Endodermal cell (in vitro differentiated cells): ENCODE measurements at regions not wholly inside any gene's neighbourhood (a gene's known extent, or its start where the extent isn't known, plus 50 kb on each side); places are given as distances from the start of the nearest gene placed in this dataset.

Experiments
- DNase-seq: peaks from one replicate; pipeline ENCODE4 v3.0.0-alpha.2; 2017
- H3K27ac ChIP-seq: 2 replicates; pipeline ENCODE4 v1.5.1; 2013; ENCODE audit warnings: mild to moderate bottlenecking, low read depth, low read length, moderate library complexity
- H3K27me3 ChIP-seq: 2 replicates; pipeline ENCODE4 v1.6.1; 2013; ENCODE audit warnings: mild to moderate bottlenecking, low read length, moderate library complexity; ENCODE audit not compliant: insufficient read depth, control insufficient read depth, poor library complexity, severe bottlenecking
- H3K36me3 ChIP-seq: 2 replicates; pipeline ENCODE4 v1.7.0; 2013; ENCODE audit warnings: mild to moderate bottlenecking, low read length, moderate library complexity; ENCODE audit not compliant: control insufficient read depth, insufficient read depth
- H3K4me1 ChIP-seq: one replicate; pipeline ENCODE4 v1.7.0; 2013; ENCODE audit warnings: low read length; ENCODE audit not compliant: control insufficient read depth, insufficient read depth
- H3K4me3 ChIP-seq: 2 replicates; pipeline ENCODE4 v1.5.1; 2013; ENCODE audit warnings: mild to moderate bottlenecking, low read length, moderate library complexity
- H3K9ac ChIP-seq: 2 replicates; pipeline ENCODE4 v1.6.1; 2013; ENCODE audit warnings: mild to moderate bottlenecking, low read length, moderate library complexity; ENCODE audit not compliant: poor library complexity, severe bottlenecking; ENCODE audit errors: extremely low read depth
- H3K9me3 ChIP-seq: 2 replicates; pipeline ENCODE4 v1.6.1; 2013; ENCODE audit warnings: mild to moderate bottlenecking, low read length, moderate library complexity; ENCODE audit not compliant: control insufficient read depth
- H3K27ac Mint-ChIP-seq: 2 replicates; pipeline ENCODE4 v1.8.0; 2020; ENCODE audit warnings: mixed read lengths
- H3K27me3 Mint-ChIP-seq: 2 replicates; pipeline ENCODE4 v1.8.0; 2021; ENCODE audit warnings: mild to moderate bottlenecking, mixed read lengths; ENCODE audit not compliant: insufficient read depth
- H3K36me3 Mint-ChIP-seq: 2 replicates; pipeline ENCODE4 v1.8.0; 2020; ENCODE audit warnings: low read depth, mixed read lengths
- H3K4me1 Mint-ChIP-seq: 2 replicates; pipeline ENCODE4 v1.8.0; 2020; ENCODE audit warnings: mixed read lengths
- H3K4me3 Mint-ChIP-seq: 2 replicates; pipeline ENCODE4 v1.8.0; 2020; ENCODE audit warnings: mild to moderate bottlenecking, moderate library complexity, mixed read lengths
- H3K9me3 Mint-ChIP-seq: 2 replicates; pipeline ENCODE4 v1.8.0; 2020; ENCODE audit warnings: mild to moderate bottlenecking, mixed read lengths
- WGBS, 2 experiments: methylation state at CpG; one replicate each; pipeline versions ENCODE4 v1.1.5 to v1.1.7; 2013; ENCODE audit warnings: missing lambda C conversion rate in 2 of 2, mixed read lengths in 1 of 2; ENCODE audit not compliant: insufficient coverage in 1 of 2, insufficient read length in 1 of 2; 5-methylcytosine and 5-hydroxymethylcytosine counted together
- TF ChIP-seq, protein P1 (sequence below): fragments of 200-600 bp; sonication (generic); conservative IDR thresholded peaks from 2 replicates; pipeline ENCODE4 v1.5.0; 2021; ENCODE audit warnings: antibody characterized with exemption, mild to moderate bottlenecking

DNA sequence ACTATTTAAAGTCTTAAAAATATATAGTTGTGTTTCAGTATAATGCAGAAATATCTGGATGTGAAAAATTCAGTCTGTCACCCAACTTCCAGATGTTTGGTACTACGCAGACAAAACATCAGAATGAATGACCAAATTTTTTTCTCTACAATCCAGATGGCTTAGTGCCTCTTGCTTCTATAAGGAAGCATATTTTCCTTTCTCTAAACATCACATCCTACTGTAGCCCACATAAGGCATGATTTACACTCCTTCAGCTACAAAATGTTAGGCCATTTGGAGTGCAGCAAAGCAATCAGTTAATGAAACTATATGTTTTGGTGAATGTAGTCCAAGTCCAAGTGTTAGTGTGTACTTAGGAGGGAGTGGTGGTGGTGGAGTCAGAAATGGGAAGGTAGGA is 162.9 kb upstream of the SIX2 start:
- Histone ChIP-seq H3K27ac (no peak overlapping the region), H3K27me3 (peaks cover 82% of the 10 kb centered on the region), H3K36me3 (no peaks in the 10 kb centered on the region), H3K4me1 (peaks cover 3% of the 10 kb centered on the region), H3K4me3 (no peak overlapping the region), H3K9me3 (no peaks in the 10 kb centered on the region), H3K9ac (no peak overlapping the region)
- Mint-ChIP-seq H3K27me3 (peaks cover 80% of the 10 kb centered on the region), H3K27ac (no peak overlapping the region), H3K4me1 (peaks cover 6% of the 10 kb centered on the region), H3K36me3 (no peaks in the 10 kb centered on the region), H3K9me3 (no peaks in the 10 kb centered on the region), H3K4me3 (no peak overlapping the region)
- 87 to 100% methylated on average over 1 of the region's 1 CpG for WGBS, 2 experiments
- TF ChIP-seq, protein P1, sequence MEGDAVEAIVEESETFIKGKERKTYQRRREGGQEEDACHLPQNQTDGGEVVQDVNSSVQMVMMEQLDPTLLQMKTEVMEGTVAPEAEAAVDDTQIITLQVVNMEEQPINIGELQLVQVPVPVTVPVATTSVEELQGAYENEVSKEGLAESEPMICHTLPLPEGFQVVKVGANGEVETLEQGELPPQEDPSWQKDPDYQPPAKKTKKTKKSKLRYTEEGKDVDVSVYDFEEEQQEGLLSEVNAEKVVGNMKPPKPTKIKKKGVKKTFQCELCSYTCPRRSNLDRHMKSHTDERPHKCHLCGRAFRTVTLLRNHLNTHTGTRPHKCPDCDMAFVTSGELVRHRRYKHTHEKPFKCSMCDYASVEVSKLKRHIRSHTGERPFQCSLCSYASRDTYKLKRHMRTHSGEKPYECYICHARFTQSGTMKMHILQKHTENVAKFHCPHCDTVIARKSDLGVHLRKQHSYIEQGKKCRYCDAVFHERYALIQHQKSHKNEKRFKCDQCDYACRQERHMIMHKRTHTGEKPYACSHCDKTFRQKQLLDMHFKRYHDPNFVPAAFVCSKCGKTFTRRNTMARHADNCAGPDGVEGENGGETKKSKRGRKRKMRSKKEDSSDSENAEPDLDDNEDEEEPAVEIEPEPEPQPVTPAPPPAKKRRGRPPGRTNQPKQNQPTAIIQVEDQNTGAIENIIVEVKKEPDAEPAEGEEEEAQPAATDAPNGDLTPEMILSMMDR: no peak
- DNase-seq: no peak

DNA sequence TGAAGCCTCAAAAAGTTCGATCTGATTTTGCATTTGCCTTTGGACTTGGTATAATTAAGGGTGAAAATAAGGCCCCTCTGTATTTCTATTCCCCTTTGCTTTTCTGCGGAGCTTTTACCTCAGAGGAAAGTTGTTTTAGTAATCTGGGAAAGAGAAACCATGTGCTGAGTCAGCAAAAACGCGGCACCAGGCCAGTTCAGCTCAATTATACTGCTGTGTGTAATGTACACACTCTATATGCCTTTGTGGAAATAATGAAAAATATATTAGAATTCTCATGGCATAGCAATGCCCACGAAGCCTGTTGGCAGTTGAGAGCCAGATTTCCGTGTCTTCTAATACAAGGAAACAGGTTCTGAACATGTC is 161.9 kb upstream of the SIX2 start:
- WGBS, 2 experiments: 44 to 86% methylated on average over 3 to 6 of the region's 6 CpGs

DNA sequence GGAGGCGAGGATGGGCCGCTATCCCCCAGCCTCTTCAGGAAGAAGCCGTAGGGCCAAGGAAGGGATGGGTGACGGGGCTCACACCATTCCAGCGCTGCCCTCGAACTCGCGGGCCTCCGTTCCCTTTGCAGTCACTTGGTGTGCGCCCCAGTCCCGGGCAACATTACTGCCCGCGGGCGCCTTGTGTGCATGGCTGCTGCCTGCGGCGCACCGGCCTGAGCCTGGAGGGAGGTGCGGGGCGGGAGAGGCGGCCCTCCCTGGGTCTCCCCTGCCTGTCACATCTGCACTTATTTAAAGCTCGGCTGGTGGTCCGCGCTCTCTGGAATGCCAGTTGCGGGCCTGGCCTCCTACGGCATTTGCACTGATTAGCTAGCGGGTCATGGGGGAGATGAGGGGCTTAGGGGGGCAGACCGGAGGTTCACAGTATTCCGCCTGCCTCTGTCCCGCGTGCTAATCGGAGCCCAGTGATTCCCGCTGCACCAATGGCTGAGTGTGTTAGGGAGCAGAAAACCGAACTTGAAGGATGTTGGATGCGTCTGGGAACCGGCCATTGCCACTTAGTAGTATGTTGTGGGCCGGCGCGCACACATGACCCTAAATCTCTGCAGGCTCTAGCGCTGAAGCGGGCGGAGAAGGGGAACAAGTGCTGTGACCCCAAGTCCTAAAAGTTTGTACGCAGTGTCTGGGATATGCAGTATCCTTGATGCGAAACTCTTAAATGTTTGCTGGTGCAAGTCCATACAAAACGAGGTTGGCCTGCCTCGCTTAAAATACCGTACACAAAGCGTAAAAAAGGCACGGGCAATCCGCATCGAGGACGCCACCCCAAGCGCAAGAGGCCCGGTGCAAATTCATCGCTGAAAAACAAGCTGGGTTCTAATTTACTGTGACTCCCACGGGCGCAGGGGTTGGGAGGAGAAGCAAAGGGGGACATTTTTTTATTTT is 161.2 kb upstream of the SIX2 start:
- H3K4me3 Mint-ChIP-seq: peak overlapping the region; percentile 51
- TF ChIP-seq, protein P1: no peak
- H3K36me3 ChIP-seq: no peaks in the 10 kb centered on the region
- no peak overlapping the region for H3K27ac ChIP-seq
- no peaks in the 10 kb centered on the region for H3K36me3 Mint-ChIP-seq
- H3K4me1 ChIP-seq: peaks cover 3% of the 10 kb centered on the region
- H3K9ac ChIP-seq: no peak overlapping the region
- no peak for DNase-seq
- H3K4me1 Mint-ChIP-seq: peaks cover 10% of the 10 kb centered on the region
- peaks cover 95% of the 10 kb centered on the region for H3K27me3 ChIP-seq
- no peaks in the 10 kb centered on the region for H3K9me3 ChIP-seq
- no peaks in the 10 kb centered on the region for H3K9me3 Mint-ChIP-seq
- no peak overlapping the region for H3K27ac Mint-ChIP-seq
- WGBS, 2 experiments: 15 to 35% methylated on average over 38 to 56 of the region's 56 CpGs
- peak overlapping the region; percentile 72 for H3K4me3 ChIP-seq
- H3K27me3 Mint-ChIP-seq: peaks cover 95% of the 10 kb centered on the region

More for the DNA sequence above, 161.9 kb upstream of the SIX2 start:
- Histone ChIP-seq H3K27me3 (peaks cover 92% of the 10 kb centered on the region), H3K4me3 (no peak overlapping the region), H3K9ac (no peak overlapping the region), H3K9me3 (no peaks in the 10 kb centered on the region), H3K36me3 (no peaks in the 10 kb centered on the region), H3K27ac (no peak overlapping the region), H3K4me1 (peaks cover 3% of the 10 kb centered on the region)
- Mint-ChIP-seq H3K9me3 (no peaks in the 10 kb centered on the region), H3K27me3 (peaks cover 89% of the 10 kb centered on the region), H3K27ac (no peak overlapping the region), H3K36me3 (no peaks in the 10 kb centered on the region), H3K4me3 (peak overlapping the region; percentile 51), H3K4me1 (peaks cover 6% of the 10 kb centered on the region)
- TF ChIP-seq, protein P1: no peak
- DNase-seq: no peak
